Skeletal muscle satellite cell (primary cell): ENCODE measurements at regions not wholly inside any gene's neighbourhood (a gene's known extent, or its start where the extent isn't known, plus 50 kb on each side); places are given as distances from the start of the nearest gene placed in this dataset.
A peak's percentile ranks its signal among the peaks of the same experiment; 100 is the strongest.

Source experiments
- H3K27me3 ChIP-seq: 2 replicates; pipeline ENCODE4 v1.7.0; 2013; ENCODE audit warnings: low read length; ENCODE audit not compliant: control insufficient read depth, insufficient read depth
- H3K36me3 ChIP-seq: 2 replicates; pipeline ENCODE4 v1.7.0; 2013; ENCODE audit warnings: mild to moderate bottlenecking, control low read depth, low read length; ENCODE audit not compliant: insufficient read depth
- H3K4me1 ChIP-seq: 2 replicates; pipeline ENCODE4 v1.7.0; 2013; ENCODE audit warnings: low read length; ENCODE audit not compliant: control insufficient read depth, insufficient read depth
- H3K4me2 ChIP-seq: 2 replicates; pipeline ENCODE4 v1.7.0; 2013; ENCODE audit warnings: mild to moderate bottlenecking, low read length
- H3K4me3 ChIP-seq: 2 replicates; pipeline ENCODE4 v1.7.0; 2013; ENCODE audit warnings: low read length
- H3K9ac ChIP-seq: 2 replicates; pipeline ENCODE4 v1.7.0; 2013; ENCODE audit warnings: mild to moderate bottlenecking, low read depth, low read length, moderate library complexity
- H3K9me3 ChIP-seq: replicated peaks from 2 replicates; pipeline ENCODE4 v1.7.0; 2013; ENCODE audit warnings: mild to moderate bottlenecking, control low read depth, low read length

- Histone ChIP-seq H3K4me3 (no peak overlapping the region), H3K9ac (no peak overlapping the region), H3K4me1 (peaks cover 27% of the 10 kb centered on the region), H3K4me2 (peak overlapping the region; percentile 26), H3K27me3 (no peaks in the 10 kb centered on the region), H3K9me3 (no peaks in the 10 kb centered on the region), H3K36me3 (no peaks in the 10 kb centered on the region)
These were observed 352.2 kb downstream of the METTL15 start for GRCh38 chr11:28460348-28460747.

GRCh38 chr11:28459912-28460311 lies 351.7 kb downstream of the METTL15 start:
- no peaks in the 10 kb centered on the region for H3K9me3 ChIP-seq
- no peak overlapping the region for H3K4me3 ChIP-seq
- H3K27me3 ChIP-seq = no peaks in the 10 kb centered on the region
- H3K36me3 ChIP-seq = no peaks in the 10 kb centered on the region
- peak overlapping the region; percentile 26 for H3K4me2 ChIP-seq
- H3K4me1 ChIP-seq = peaks cover 27% of the 10 kb centered on the region
- H3K9ac ChIP-seq = no peak overlapping the region

- Histone ChIP-seq H3K4me1 (peaks cover 27% of the 10 kb centered on the region), H3K4me2 (no peak overlapping the region), H3K36me3 (no peaks in the 10 kb centered on the region), H3K4me3 (no peak overlapping the region), H3K9me3 (no peaks in the 10 kb centered on the region), H3K9ac (no peak overlapping the region), H3K27me3 (no peaks in the 10 kb centered on the region)
These were observed 349.4 kb downstream of the METTL15 start for GRCh38 chr11:28457481-28458065.

- Histone ChIP-seq H3K27me3 (no peaks in the 10 kb centered on the region), H3K36me3 (no peaks in the 10 kb centered on the region), H3K9me3 (no peaks in the 10 kb centered on the region), H3K4me2 (no peak overlapping the region), H3K4me3 (no peak overlapping the region), H3K9ac (no peak overlapping the region), H3K4me1 (peaks cover 12% of the 10 kb centered on the region)
These were observed 340.0 kb downstream of the METTL15 start for GRCh38 chr11:28448186-28448585.

- Histone ChIP-seq H3K4me3 (no peak overlapping the region), H3K4me1 (peaks cover 12% of the 10 kb centered on the region), H3K4me2 (no peak overlapping the region), H3K27me3 (no peaks in the 10 kb centered on the region), H3K36me3 (no peaks in the 10 kb centered on the region), H3K9me3 (no peaks in the 10 kb centered on the region), H3K9ac (no peak overlapping the region)
These were observed 339.0 kb downstream of the METTL15 start for GRCh38 chr11:28447226-28447625.

- H3K4me2 ChIP-seq = no peak overlapping the region
- no peak overlapping the region for H3K9ac ChIP-seq
- peaks cover 3% of the 10 kb centered on the region for H3K4me1 ChIP-seq
- H3K9me3 ChIP-seq = no peaks in the 10 kb centered on the region
- H3K4me3 ChIP-seq = no peak overlapping the region
- H3K36me3 ChIP-seq = no peaks in the 10 kb centered on the region
- no peaks in the 10 kb centered on the region for H3K27me3 ChIP-seq
These were observed 333.9 kb downstream of the METTL15 start for GRCh38 chr11:28442131-28442530.

- Histone ChIP-seq H3K9ac (no peak overlapping the region), H3K4me2 (no peak overlapping the region), H3K4me1 (no peaks in the 10 kb centered on the region), H3K4me3 (no peak overlapping the region), H3K9me3 (no peaks in the 10 kb centered on the region), H3K27me3 (no peaks in the 10 kb centered on the region), H3K36me3 (no peaks in the 10 kb centered on the region)
These were observed 331.2 kb downstream of the METTL15 start for GRCh38 chr11:28439403-28439802.

- Histone ChIP-seq H3K9ac (no peak overlapping the region), H3K4me2 (no peak overlapping the region), H3K36me3 (no peaks in the 10 kb centered on the region), H3K4me3 (no peak overlapping the region), H3K4me1 (no peaks in the 10 kb centered on the region), H3K27me3 (no peaks in the 10 kb centered on the region), H3K9me3 (no peaks in the 10 kb centered on the region)
These were observed 311.9 kb downstream of the METTL15 start for GRCh38 chr11:28420099-28420498.

- no peaks in the 10 kb centered on the region for H3K27me3 ChIP-seq
- no peak overlapping the region for H3K9ac ChIP-seq
- H3K4me3 ChIP-seq = no peak overlapping the region
- no peaks in the 10 kb centered on the region for H3K36me3 ChIP-seq
- no peaks in the 10 kb centered on the region for H3K4me1 ChIP-seq
- H3K9me3 ChIP-seq = no peaks in the 10 kb centered on the region
- no peak overlapping the region for H3K4me2 ChIP-seq
These were observed 309.6 kb downstream of the METTL15 start for GRCh38 chr11:28417601-28418323.

GRCh38 chr11:28412029-28412428 lies 303.8 kb downstream of the METTL15 start:
- Histone ChIP-seq H3K9ac (no peak overlapping the region), H3K4me3 (no peak overlapping the region), H3K4me1 (no peaks in the 10 kb centered on the region), H3K27me3 (no peaks in the 10 kb centered on the region), H3K36me3 (no peaks in the 10 kb centered on the region), H3K9me3 (no peaks in the 10 kb centered on the region), H3K4me2 (no peak overlapping the region)

- Histone ChIP-seq H3K36me3 (no peaks in the 10 kb centered on the region), H3K9me3 (no peaks in the 10 kb centered on the region), H3K27me3 (no peaks in the 10 kb centered on the region), H3K9ac (no peak overlapping the region), H3K4me2 (no peak overlapping the region), H3K4me3 (no peak overlapping the region), H3K4me1 (peaks cover 22% of the 10 kb centered on the region)
These were observed 293.3 kb downstream of the METTL15 start for GRCh38 chr11:28401446-28401845.
